ENCODE measurements at regions not wholly inside any gene's neighbourhood (a gene's known extent, or its start where the extent isn't known, plus 50 kb on each side); places are given as distances from the start of the nearest gene placed in this dataset.
"Not testable (repeated sequence)": the region's sequence is repeated elsewhere in the genome, so short reads cannot be mapped to it uniquely, and the experiment has no call there.

GRCh38 chr1:233790662-233791371 lies 113.7 kb upstream of the SLC35F3 start:
- peak in 2 of 5 experiments; percentile 7 to 73 for DNase-seq

GRCh38 chr1:233791372-233791703 lies 113.1 kb upstream of the SLC35F3 start:
- DNase-seq = no peak

GRCh38 chr1:233791721-233792120 lies 112.8 kb upstream of the SLC35F3 start:
- DNase-seq = no peak

GRCh38 chr1:233794863-233795262 lies 109.6 kb upstream of the SLC35F3 start:
- DNase-seq = no peak

GRCh38 chr1:233796146-233796783 lies 108.2 kb upstream of the SLC35F3 start:
- no peak for DNase-seq

GRCh38 chr1:233802611-233803010 lies 101.9 kb upstream of the SLC35F3 start:
- DNase-seq = no peak

- no peak for DNase-seq
These were observed 98.7 kb upstream of the SLC35F3 start for GRCh38 chr1:233805786-233806185.

GRCh38 chr1:233815357-233815756 lies 89.1 kb upstream of the SLC35F3 start:
- DNase-seq = no peak

GRCh38 chr1:233815865-233816264 lies 88.6 kb upstream of the SLC35F3 start:
- no peak for DNase-seq

- no peak for DNase-seq
These were observed 88.1 kb upstream of the SLC35F3 start for GRCh38 chr1:233816348-233816747.

- no peak for DNase-seq
These were observed 85.4 kb upstream of the SLC35F3 start for GRCh38 chr1:233819042-233819441.

GRCh38 chr1:233824179-233824578 lies 80.3 kb upstream of the SLC35F3 start:
- DNase-seq = not testable (repeated sequence)

- DNase-seq = not testable (repeated sequence)
These were observed 76.5 kb upstream of the SLC35F3 start for GRCh38 chr1:233827937-233828336.

GRCh38 chr1:233828480-233828879 lies 76.0 kb upstream of the SLC35F3 start:
- DNase-seq = no peak

GRCh38 chr1:233834609-233835008 lies 69.9 kb upstream of the SLC35F3 start:
- no peak for DNase-seq

- DNase-seq = not testable (repeated sequence)
These were observed 66.3 kb upstream of the SLC35F3 start for GRCh38 chr1:233838207-233838606.

GRCh38 chr1:233843525-233844204 lies 60.8 kb upstream of the SLC35F3 start:
- no peak for DNase-seq

GRCh38 chr1:233844275-233844674 lies 60.2 kb upstream of the SLC35F3 start:
- no peak for DNase-seq

- no peak for DNase-seq
These were observed 59.8 kb upstream of the SLC35F3 start for GRCh38 chr1:233844692-233845091.
